ENCODE measurements at regions not wholly inside any gene's neighbourhood (a gene's known extent, or its start where the extent isn't known, plus 50 kb on each side); places are given as distances from the start of the nearest gene placed in this dataset.

- H3K9ac ChIP-seq (ENCODE audit: low read depth in 2 of 2, low read length in 2 of 2), result no peak overlapping the region
- H3K9me3 ChIP-seq, result no peaks in the 10 kb centered on the region
- H3K4me3 ChIP-seq, result no peak overlapping the region
- no peak for DNase-seq
- H3K27me3 ChIP-seq, result no peaks in the 10 kb centered on the region
- H3K27ac ChIP-seq, result no peak overlapping the region
- H3K4me1 ChIP-seq, result no peaks in the 10 kb centered on the region
- intact Hi-C loops (cut with DNase I), result no loop called here
- H3K36me3 ChIP-seq, result no peaks in the 10 kb centered on the region
- no peak for TF ChIP-seq CTCF (IDR thresholded peaks at IDR 0.05)
Observed at GRCh38 chr3:13143381-13144004, 70.3 kb upstream of the IQSEC1 start.

- Histone ChIP-seq H3K36me3 (no peaks in the 10 kb centered on the region), H3K4me3 (no peak overlapping the region), H3K27ac (no peak overlapping the region), H3K27me3 (no peaks in the 10 kb centered on the region), H3K9ac (ENCODE audit: low read depth in 2 of 2, low read length in 2 of 2) (no peak overlapping the region), H3K9me3 (no peaks in the 10 kb centered on the region), H3K4me1 (no peaks in the 10 kb centered on the region)
- no peak for TF ChIP-seq CTCF (IDR thresholded peaks at IDR 0.05)
- DNase-seq, result no peak
- intact Hi-C loops (cut with DNase I), result no loop called here
Observed at GRCh38 chr3:13142552-13143380, 69.5 kb upstream of the IQSEC1 start.

GRCh38 chr3:13141991-13142412 is 68.8 kb upstream of the IQSEC1 start:
- Histone ChIP-seq H3K4me1 (no peaks in the 10 kb centered on the region), H3K9me3 (no peaks in the 10 kb centered on the region), H3K4me3 (no peak overlapping the region), H3K27ac (no peak overlapping the region), H3K27me3 (no peaks in the 10 kb centered on the region), H3K9ac (ENCODE audit: low read depth in 2 of 2, low read length in 2 of 2) (no peak overlapping the region), H3K36me3 (no peaks in the 10 kb centered on the region)
- intact Hi-C loops (cut with DNase I), result no loop called here
- no peak for DNase-seq
- TF ChIP-seq CTCF (IDR thresholded peaks at IDR 0.05), result no peak

- no peak for TF ChIP-seq CTCF (IDR thresholded peaks at IDR 0.05)
- Histone ChIP-seq H3K9ac (ENCODE audit: low read depth in 2 of 2, low read length in 2 of 2) (no peak overlapping the region), H3K27me3 (no peaks in the 10 kb centered on the region), H3K27ac (no peak overlapping the region), H3K4me1 (no peaks in the 10 kb centered on the region), H3K9me3 (no peaks in the 10 kb centered on the region), H3K36me3 (no peaks in the 10 kb centered on the region), H3K4me3 (no peak overlapping the region)
- intact Hi-C loops (cut with DNase I), result no loop called here
- DNase-seq, result no peak
Observed at GRCh38 chr3:13141183-13141582, 68.0 kb upstream of the IQSEC1 start.

GRCh38 chr3:13140596-13140995 is 67.4 kb upstream of the IQSEC1 start:
- H3K27ac ChIP-seq, result no peak overlapping the region
- H3K27me3 ChIP-seq, result no peaks in the 10 kb centered on the region
- DNase-seq, result no peak
- intact Hi-C loops (cut with DNase I), result no loop called here
- no peak overlapping the region for H3K9ac ChIP-seq (ENCODE audit: low read depth in 2 of 2, low read length in 2 of 2)
- no peak overlapping the region for H3K4me3 ChIP-seq
- no peaks in the 10 kb centered on the region for H3K36me3 ChIP-seq
- no peak for TF ChIP-seq CTCF (IDR thresholded peaks at IDR 0.05)
- no peaks in the 10 kb centered on the region for H3K9me3 ChIP-seq
- no peaks in the 10 kb centered on the region for H3K4me1 ChIP-seq
